GM20000 (cell line): ENCODE measurements at regions not wholly inside any gene's neighbourhood (a gene's known extent, or its start where the extent isn't known, plus 50 kb on each side); places are given as distances from the start of the nearest gene placed in this dataset.

Source experiments
- DNase-seq: peaks from one replicate; pipeline ENCODE4 v3.0.0; 2012; ENCODE audit warnings: low spot score
- CTCF ChIP-seq: IDR thresholded peaks from 2 replicates; pipeline ENCODE4 v1.5.1; 2012; ENCODE audit warnings: mild to moderate bottlenecking, control low read depth; ENCODE audit errors: extremely low read depth, missing control alignments

GRCh38 chr10:78875932-78876331 lies 192.8 kb upstream of the ZMIZ1 start:
- DNase-seq, result no peak
- TF ChIP-seq CTCF, result no peak

GRCh38 chr10:78876449-78876848 lies 192.3 kb upstream of the ZMIZ1 start:
- TF ChIP-seq CTCF, result no peak
- no peak for DNase-seq

- no peak for TF ChIP-seq CTCF
- DNase-seq, result no peak
These were observed 189.1 kb upstream of the ZMIZ1 start for GRCh38 chr10:78879621-78880020.

- no peak for TF ChIP-seq CTCF
- no peak for DNase-seq
These were observed 182.6 kb upstream of the ZMIZ1 start for GRCh38 chr10:78886129-78886528.

GRCh38 chr10:78889536-78890063 lies 179.2 kb upstream of the ZMIZ1 start:
- no peak for DNase-seq
- no peak for TF ChIP-seq CTCF

- DNase-seq, result no peak
- no peak for TF ChIP-seq CTCF
These were observed 178.3 kb upstream of the ZMIZ1 start for GRCh38 chr10:78890506-78890905.

- no peak for TF ChIP-seq CTCF
- no peak for DNase-seq
These were observed 177.0 kb upstream of the ZMIZ1 start for GRCh38 chr10:78891741-78892140.
